NCI-H2081 (cell line): ENCODE measurements at regions not wholly inside any gene's neighbourhood (a gene's known extent, or its start where the extent isn't known, plus 50 kb on each side); places are given as distances from the start of the nearest gene placed in this dataset.

Experiments used
- DNase-seq, 2 experiments: peaks; one replicate each; lab custom pipeline; 2025; lab: John Stamatoyannopoulos, UW

GRCh38 chr12:34291426-34291901, 269.2 kb downstream of the ALG10 start:
- no peak for DNase-seq

- DNase-seq: no peak
These were observed 270.7 kb downstream of the ALG10 start for GRCh38 chr12:34292736-34293625.

- no peak for DNase-seq
These were observed 271.8 kb downstream of the ALG10 start for GRCh38 chr12:34294137-34294536.

- no peak for DNase-seq
These were observed 272.5 kb downstream of the ALG10 start for GRCh38 chr12:34294671-34295365.

GRCh38 chr12:34295366-34296142, 273.3 kb downstream of the ALG10 start:
- DNase-seq: no peak

GRCh38 chr12:34296143-34297041, 274.1 kb downstream of the ALG10 start:
- no peak for DNase-seq

GRCh38 chr12:34297126-34297789, 275.0 kb downstream of the ALG10 start:
- no peak for DNase-seq

GRCh38 chr12:34297790-34298164, 275.5 kb downstream of the ALG10 start:
- DNase-seq: no peak

- no peak for DNase-seq
These were observed 276.1 kb downstream of the ALG10 start for GRCh38 chr12:34298176-34298970.

GRCh38 chr12:34298971-34299801, 276.9 kb downstream of the ALG10 start:
- no peak for DNase-seq

- DNase-seq: no peak
These were observed 277.5 kb downstream of the ALG10 start for GRCh38 chr12:34299802-34300193.

GRCh38 chr12:34300376-34301250, 278.3 kb downstream of the ALG10 start:
- no peak for DNase-seq

- DNase-seq: no peak
These were observed 279.2 kb downstream of the ALG10 start for GRCh38 chr12:34301251-34302130.

- no peak for DNase-seq
These were observed 280.0 kb downstream of the ALG10 start for GRCh38 chr12:34302131-34302885.

GRCh38 chr12:34303091-34303870, 281.0 kb downstream of the ALG10 start:
- DNase-seq: no peak
